Right forelimb (tissue), 1 donor: ENCODE measurements at regions not wholly inside any gene's neighbourhood (a gene's known extent, or its start where the extent isn't known, plus 50 kb on each side); places are given as distances from the start of the nearest gene placed in this dataset.
"Not testable (repeated sequence)": the region's sequence is repeated elsewhere in the genome, so short reads cannot be mapped to it uniquely, and the experiment has no call there.

Source experiments
- DNase-seq: peaks from one replicate; pipeline ENCODE4 v3.0.0-alpha.2; 2018

GRCh38 chr7:42674541-42674940 lies 237.3 kb downstream of the C7orf25 start:
- no peak for DNase-seq

GRCh38 chr7:42673951-42674350 lies 237.9 kb downstream of the C7orf25 start:
- no peak for DNase-seq

GRCh38 chr7:42672339-42672999 lies 239.4 kb downstream of the C7orf25 start:
- no peak for DNase-seq

- no peak for DNase-seq
Observed at GRCh38 chr7:42671627-42672026, 240.2 kb downstream of the C7orf25 start.

- DNase-seq = no peak
Observed at GRCh38 chr7:42666994-42667393, 244.9 kb downstream of the C7orf25 start.

- no peak for DNase-seq
Observed at GRCh38 chr7:42662862-42663261, 249.0 kb downstream of the C7orf25 start.

- DNase-seq = no peak
Observed at GRCh38 chr7:42661312-42661711, 250.6 kb downstream of the C7orf25 start.

- DNase-seq = no peak
Observed at GRCh38 chr7:42650701-42651100, 261.2 kb downstream of the C7orf25 start.

- no peak for DNase-seq
Observed at GRCh38 chr7:42650171-42650570, 261.7 kb downstream of the C7orf25 start.

GRCh38 chr7:42645906-42646305 lies 266.0 kb downstream of the C7orf25 start:
- no peak for DNase-seq

GRCh38 chr7:42642699-42643098 lies 269.2 kb downstream of the C7orf25 start:
- no peak for DNase-seq

- DNase-seq = no peak
Observed at GRCh38 chr7:42639930-42640329, 271.9 kb downstream of the C7orf25 start.

GRCh38 chr7:42636380-42636779 lies 275.5 kb downstream of the C7orf25 start:
- DNase-seq = not testable (repeated sequence)

- no peak for DNase-seq
Observed at GRCh38 chr7:42628054-42628453, 283.8 kb downstream of the C7orf25 start.

GRCh38 chr7:42627626-42628025 lies 284.2 kb downstream of the C7orf25 start:
- DNase-seq = no peak

GRCh38 chr7:42627101-42627500 lies 284.8 kb downstream of the C7orf25 start:
- no peak for DNase-seq

- DNase-seq = no peak
Observed at GRCh38 chr7:42625421-42625820, 286.4 kb downstream of the C7orf25 start.

GRCh38 chr7:42624471-42624870 lies 287.4 kb downstream of the C7orf25 start:
- no peak for DNase-seq

- DNase-seq = no peak
Observed at GRCh38 chr7:42621543-42622219, 290.2 kb downstream of the C7orf25 start.

- no peak for DNase-seq
Observed at GRCh38 chr7:42618651-42619360, 293.1 kb downstream of the C7orf25 start.

GRCh38 chr7:42617806-42618457 lies 293.9 kb downstream of the C7orf25 start:
- DNase-seq = no peak

- no peak for DNase-seq
Observed at GRCh38 chr7:42617071-42617765, 294.7 kb downstream of the C7orf25 start.

- no peak for DNase-seq
Observed at GRCh38 chr7:42614636-42615035, 297.2 kb downstream of the C7orf25 start.
